T-helper 2 cell treated with Interferon-gamma antibody and Interleukin-4, amounts not matched to agents 5 μg/mL and 100 μg/mL, for 36 hours (primary cell): ENCODE measurements at regions not wholly inside any gene's neighbourhood (a gene's known extent, or its start where the extent isn't known, plus 50 kb on each side); places are given as distances from the start of the nearest gene placed in this dataset.
"Not testable (repeated sequence)": the region's sequence is repeated elsewhere in the genome, so short reads cannot be mapped to it uniquely, and the experiment has no call there.

Source experiments
- DNase-seq: peaks from one replicate; pipeline ENCODE4 v3.0.0; 2021; ENCODE audit warnings: low spot score
- H3K27ac Mint-ChIP-seq: one replicate; pipeline ENCODE4 v1.8.0; 2021; ENCODE audit warnings: mild to moderate bottlenecking, mixed read lengths
- H3K27me3 Mint-ChIP-seq: one replicate; pipeline ENCODE4 v1.8.0; 2021; ENCODE audit warnings: low read depth, mixed read lengths
- H3K36me3 Mint-ChIP-seq: one replicate; pipeline ENCODE4 v1.8.0; 2021; ENCODE audit warnings: low read depth, mixed read lengths
- H3K4me1 Mint-ChIP-seq: one replicate; pipeline ENCODE4 v1.8.0; 2021; ENCODE audit warnings: low read depth, mixed read lengths
- H3K4me3 Mint-ChIP-seq: one replicate; pipeline ENCODE4 v1.8.0; 2022; ENCODE audit warnings: mild to moderate bottlenecking, moderate library complexity, mixed read lengths
- H3K9me3 Mint-ChIP-seq: one replicate; pipeline ENCODE4 v1.8.0; 2021; ENCODE audit warnings: mixed read lengths

DNA sequence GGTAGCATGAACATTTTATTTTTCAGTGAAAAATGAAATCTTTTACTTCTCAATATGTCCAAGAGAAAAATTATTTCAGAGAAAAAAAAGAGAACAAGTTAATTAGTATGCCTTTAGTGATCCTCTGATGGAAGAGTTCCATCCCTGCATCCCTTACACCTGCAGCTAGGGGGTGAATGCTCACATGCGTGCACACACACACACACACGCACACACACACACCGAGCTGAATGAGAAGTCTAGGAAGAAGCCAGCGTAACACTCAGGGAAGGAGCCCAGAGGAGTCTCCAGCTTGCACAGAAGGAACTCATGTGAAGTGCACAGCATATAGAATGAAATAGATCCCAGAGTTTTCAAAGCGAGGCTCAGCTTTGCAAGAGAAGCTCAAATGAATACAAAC, 510.5 kb downstream of the IRS2 start:
- Mint-ChIP-seq H3K27ac (no peak overlapping the region), H3K36me3 (no peaks in the 10 kb centered on the region), H3K9me3 (no peaks in the 10 kb centered on the region), H3K4me3 (no peak overlapping the region), H3K27me3 (no peaks in the 10 kb centered on the region), H3K4me1 (no peaks in the 10 kb centered on the region)
- no peak for DNase-seq

DNA sequence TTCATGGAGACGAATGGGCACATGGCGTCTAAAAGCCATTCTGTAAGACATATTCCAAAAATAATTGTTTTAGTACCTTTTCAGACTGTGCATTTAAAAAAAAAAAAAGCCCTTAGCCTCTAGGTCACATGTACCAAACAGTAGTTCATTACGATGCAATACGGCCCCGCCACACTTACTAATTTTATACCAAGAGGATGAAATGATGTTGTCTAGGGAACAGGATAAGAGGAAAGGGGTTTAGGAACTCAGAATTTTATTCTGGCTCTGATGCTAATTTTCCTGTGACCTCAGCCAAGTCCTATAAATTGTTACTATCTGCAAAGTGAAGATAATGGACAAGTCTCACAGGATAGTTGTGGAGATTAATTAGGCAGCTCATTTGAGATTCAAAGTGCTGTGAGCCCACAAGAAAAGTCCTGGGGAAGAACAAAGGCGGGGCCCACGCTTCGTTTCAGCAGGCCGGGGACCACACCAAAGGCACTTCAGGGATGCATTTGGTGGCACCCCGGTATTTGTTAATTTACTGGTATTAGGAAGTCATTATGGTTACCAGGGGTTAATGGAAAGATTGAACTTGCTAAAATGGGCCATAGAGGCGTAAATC, 511.1 kb downstream of the IRS2 start:
- no peak overlapping the region for H3K4me3 Mint-ChIP-seq
- no peak overlapping the region for H3K27ac Mint-ChIP-seq
- H3K36me3 Mint-ChIP-seq: no peaks in the 10 kb centered on the region
- no peak for DNase-seq
- H3K4me1 Mint-ChIP-seq: no peaks in the 10 kb centered on the region
- no peaks in the 10 kb centered on the region for H3K27me3 Mint-ChIP-seq
- no peaks in the 10 kb centered on the region for H3K9me3 Mint-ChIP-seq

GRCh38 chr13:109274188-109274821, 512.1 kb downstream of the IRS2 start:
- Mint-ChIP-seq H3K36me3 (no peaks in the 10 kb centered on the region), H3K4me1 (no peaks in the 10 kb centered on the region), H3K27ac (no peak overlapping the region), H3K27me3 (no peaks in the 10 kb centered on the region), H3K9me3 (no peaks in the 10 kb centered on the region), H3K4me3 (no peak overlapping the region)
- no peak for DNase-seq

GRCh38 chr13:109273326-109273751, 513.0 kb downstream of the IRS2 start:
- Mint-ChIP-seq H3K27ac (no peak overlapping the region), H3K27me3 (no peaks in the 10 kb centered on the region), H3K4me3 (no peak overlapping the region), H3K9me3 (no peaks in the 10 kb centered on the region), H3K4me1 (no peaks in the 10 kb centered on the region), H3K36me3 (no peaks in the 10 kb centered on the region)
- no peak for DNase-seq

- no peak for DNase-seq
- H3K27ac Mint-ChIP-seq: no peak overlapping the region
- no peaks in the 10 kb centered on the region for H3K9me3 Mint-ChIP-seq
- H3K36me3 Mint-ChIP-seq: no peaks in the 10 kb centered on the region
- no peaks in the 10 kb centered on the region for H3K27me3 Mint-ChIP-seq
- no peaks in the 10 kb centered on the region for H3K4me1 Mint-ChIP-seq
- H3K4me3 Mint-ChIP-seq: no peak overlapping the region
Measured at GRCh38 chr13:109272595-109273325, 513.6 kb downstream of the IRS2 start.

- H3K27me3 Mint-ChIP-seq: no peaks in the 10 kb centered on the region
- no peak overlapping the region for H3K4me3 Mint-ChIP-seq
- no peak overlapping the region for H3K27ac Mint-ChIP-seq
- no peak for DNase-seq
- no peaks in the 10 kb centered on the region for H3K9me3 Mint-ChIP-seq
- H3K36me3 Mint-ChIP-seq: no peaks in the 10 kb centered on the region
- H3K4me1 Mint-ChIP-seq: no peaks in the 10 kb centered on the region
Measured at GRCh38 chr13:109271555-109272541, 514.5 kb downstream of the IRS2 start.

DNA sequence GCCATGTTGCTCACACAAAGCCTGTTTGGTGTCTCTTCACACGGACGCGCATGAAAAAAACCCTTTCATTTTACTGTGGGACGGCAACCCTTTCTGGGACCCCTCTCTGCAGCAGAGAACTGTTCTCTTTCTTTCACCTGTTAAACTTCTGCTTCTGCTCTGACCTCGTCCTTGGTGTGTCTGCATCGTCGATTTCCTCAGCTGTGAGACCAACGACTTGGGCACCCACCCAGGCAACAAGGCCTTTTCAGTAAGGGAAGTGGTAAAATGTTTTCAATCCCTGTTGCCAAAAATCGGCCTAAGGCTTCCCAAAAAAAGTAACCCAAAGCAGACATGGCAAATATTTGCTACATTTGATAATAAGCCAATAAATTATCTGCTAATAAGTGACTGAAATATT, 515.3 kb downstream of the IRS2 start:
- Mint-ChIP-seq H3K36me3 (no peaks in the 10 kb centered on the region), H3K27me3 (no peaks in the 10 kb centered on the region), H3K4me1 (no peaks in the 10 kb centered on the region), H3K9me3 (no peaks in the 10 kb centered on the region), H3K27ac (no peak overlapping the region), H3K4me3 (no peak overlapping the region)
- DNase-seq: no peak

- H3K27ac Mint-ChIP-seq: not testable (repeated sequence)
Measured at GRCh38 chr13:109269381-109269780, 517.0 kb downstream of the IRS2 start.

DNA sequence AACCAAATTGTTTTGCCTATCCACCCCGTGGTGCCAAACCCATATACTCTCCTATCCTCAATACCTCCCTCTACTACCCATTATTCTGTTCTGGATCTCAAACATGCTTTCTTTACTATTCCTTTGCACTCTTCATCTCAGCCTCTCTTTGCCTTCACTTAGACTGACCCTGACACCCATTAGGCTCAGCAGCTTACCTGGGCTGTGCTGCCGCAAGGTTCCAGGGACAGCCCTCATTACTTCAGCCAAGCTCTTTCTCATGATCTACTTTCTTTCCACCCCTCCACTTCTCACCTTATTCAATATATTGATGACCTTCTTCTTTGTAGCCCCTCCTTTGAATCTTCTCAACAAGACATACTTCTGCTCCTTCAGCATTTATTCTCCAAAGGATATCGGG, 517.9 kb downstream of the IRS2 start:
- DNase-seq, H3K4me3 Mint-ChIP-seq, H3K4me1 Mint-ChIP-seq, H3K27me3 Mint-ChIP-seq, H3K9me3 Mint-ChIP-seq, H3K36me3 Mint-ChIP-seq, H3K27ac Mint-ChIP-seq: not testable (repeated sequence)

More at GRCh38 chr13:109269381-109269780, 517.0 kb downstream of the IRS2 start:
- not testable (repeated sequence) for DNase-seq, H3K36me3 Mint-ChIP-seq, H3K27me3 Mint-ChIP-seq, H3K4me3 Mint-ChIP-seq, H3K9me3 Mint-ChIP-seq, H3K4me1 Mint-ChIP-seq

DNA sequence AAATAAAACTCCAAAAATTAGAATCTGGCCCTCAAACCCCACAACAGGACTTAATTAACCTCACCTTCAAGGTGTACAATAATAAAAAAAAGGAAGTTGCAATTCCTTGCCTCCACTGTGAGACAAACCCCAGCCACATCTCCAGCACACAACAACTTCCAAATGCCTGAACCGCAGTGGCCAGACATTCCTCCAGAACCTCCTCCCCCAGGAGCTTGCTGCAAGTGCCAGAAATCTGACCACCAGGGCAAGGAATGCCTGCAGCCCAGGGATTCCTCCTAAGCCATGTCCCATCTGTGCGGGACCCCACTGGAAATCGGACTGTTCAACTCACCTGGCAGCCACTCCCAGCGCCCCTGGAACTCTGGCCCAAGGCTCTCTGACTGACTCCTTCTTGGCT, 519.0 kb downstream of the IRS2 start:
- not testable (repeated sequence) for H3K36me3 Mint-ChIP-seq, DNase-seq, H3K4me3 Mint-ChIP-seq, H3K9me3 Mint-ChIP-seq, H3K27me3 Mint-ChIP-seq, H3K27ac Mint-ChIP-seq, H3K4me1 Mint-ChIP-seq

GRCh38 chr13:109265438-109265742, 521.0 kb downstream of the IRS2 start:
- not testable (repeated sequence) for H3K36me3 Mint-ChIP-seq, DNase-seq, H3K4me1 Mint-ChIP-seq, H3K4me3 Mint-ChIP-seq, H3K9me3 Mint-ChIP-seq, H3K27me3 Mint-ChIP-seq, H3K27ac Mint-ChIP-seq

GRCh38 chr13:109264603-109265437, 521.6 kb downstream of the IRS2 start:
- not testable (repeated sequence) for H3K4me3 Mint-ChIP-seq, H3K36me3 Mint-ChIP-seq, H3K9me3 Mint-ChIP-seq, H3K4me1 Mint-ChIP-seq, DNase-seq, H3K27me3 Mint-ChIP-seq, H3K27ac Mint-ChIP-seq

DNA sequence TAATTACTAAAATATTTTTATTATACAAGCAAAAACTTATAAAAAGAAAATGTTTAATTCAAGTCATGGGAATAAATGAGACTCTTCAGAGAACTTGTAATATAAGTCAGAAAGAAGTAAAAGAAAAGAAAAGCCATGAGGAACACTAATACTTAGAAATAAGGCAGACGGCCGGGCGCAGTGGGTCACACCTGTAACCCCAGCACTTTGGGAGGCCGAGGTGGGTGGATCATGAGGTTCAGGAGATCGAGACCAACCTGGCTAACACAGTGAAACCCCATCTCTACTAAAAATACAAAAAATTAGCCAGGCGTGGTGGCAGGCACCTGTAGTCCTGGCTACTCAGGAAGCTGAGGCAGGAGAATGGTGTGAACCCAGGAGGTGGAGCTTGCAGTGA, 528.6 kb downstream of the IRS2 start:
- H3K4me3 Mint-ChIP-seq, H3K27ac Mint-ChIP-seq, H3K9me3 Mint-ChIP-seq, H3K27me3 Mint-ChIP-seq, DNase-seq, H3K36me3 Mint-ChIP-seq, H3K4me1 Mint-ChIP-seq: not testable (repeated sequence)
